AG04450 (cell line): ENCODE measurements at regions not wholly inside any gene's neighbourhood (a gene's known extent, or its start where the extent isn't known, plus 50 kb on each side); places are given as distances from the start of the nearest gene placed in this dataset.
"Not testable (repeated sequence)": the region's sequence is repeated elsewhere in the genome, so short reads cannot be mapped to it uniquely, and the experiment has no call there.

Experiments
- CTCF ChIA-PET: fragments of 300-600, 350-600 bp; formaldehyde crosslinking; extraction: SDS; loops from one replicate; lab custom pipeline; 2022; ENCODE audit warnings: antibody characterized with exemption, inconsistent platforms; lab: Charles Lee
- POLR2A ChIA-PET: fragments of 350-600 bp; formaldehyde crosslinking; extraction: SDS; loops from one replicate; lab custom pipeline; 2021; ENCODE audit warnings: antibody characterized with exemption, inconsistent platforms; lab: Yijun Ruan, JAX
- DNase-seq: peaks from one replicate; pipeline ENCODE4 v3.0.0-alpha.2; 2011; ENCODE audit warnings: low read depth, low spot score
- H3K27ac ChIP-seq: one replicate; pipeline ENCODE4 v1.5.1; 2012; ENCODE audit warnings: low read depth, low read length, control low read depth
- H3K27me3 ChIP-seq: one replicate; pipeline ENCODE4 v1.6.0; 2012; ENCODE audit warnings: low read length; ENCODE audit not compliant: control insufficient read depth, insufficient read depth
- H3K4me3 ChIP-seq: 2 replicates; pipeline ENCODE4 v1.5.1; 2011; ENCODE audit warnings: mild to moderate bottlenecking, low read depth, low read length, control low read depth
- H3K9me3 ChIP-seq: 2 replicates; pipeline ENCODE4 v1.5.1; 2012; ENCODE audit warnings: low read length; ENCODE audit not compliant: control insufficient read depth, insufficient read depth
- CTCF ChIP-seq: IDR thresholded peaks from 2 replicates; pipeline ENCODE4 v1.5.1; 2011; ENCODE audit warnings: low read depth, low read length, control low read depth, inconsistent platforms

- TF ChIP-seq CTCF = no peak
- ChIA-PET POLR2A (no interaction called here), CTCF (no interaction called here)
- H3K4me3 ChIP-seq = no peak overlapping the region
- no peak overlapping the region for H3K27ac ChIP-seq
- H3K27me3 ChIP-seq = no peaks in the 10 kb centered on the region
- H3K9me3 ChIP-seq = peaks cover 3% of the 10 kb centered on the region; the same call in 1 of the 2 replicates
- DNase-seq = no peak
Observed at GRCh38 chr2:38142627-38143026, 66.7 kb upstream of the CYP1B1 start.

DNA sequence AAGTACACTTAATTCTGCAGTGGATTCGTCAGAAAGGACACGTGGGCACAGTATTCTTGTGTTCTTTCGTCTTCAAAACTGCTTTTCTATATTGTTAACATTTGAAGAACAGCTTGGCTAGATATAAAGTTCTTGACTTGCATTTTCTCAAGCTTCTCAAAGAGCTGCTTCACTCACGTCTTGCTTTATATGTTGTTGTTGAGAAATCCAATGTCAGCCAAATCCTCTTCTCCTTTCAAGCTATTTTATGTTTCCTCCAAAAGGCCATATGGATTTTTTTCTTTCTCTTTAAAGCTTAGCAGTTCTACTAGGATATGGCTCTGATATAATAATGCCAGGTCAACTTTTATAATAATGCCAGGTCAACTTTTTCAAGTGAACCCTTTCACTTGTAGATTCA lies 65.5 kb upstream of the CYP1B1 start:
- TF ChIP-seq CTCF = no peak
- ChIA-PET CTCF (interaction anchor here (1.6 kb wide), 1 partner anchor 26 kb away, joined by 5 read pairs; no protein-coding TSS in a partner anchor), POLR2A (no interaction called here)
- Histone ChIP-seq H3K9me3 (peaks cover 3% of the 10 kb centered on the region; the same call in 1 of the 2 replicates), H3K27me3 (no peaks in the 10 kb centered on the region), H3K27ac (no peak overlapping the region), H3K4me3 (no peak overlapping the region)
- DNase-seq = no peak

DNA sequence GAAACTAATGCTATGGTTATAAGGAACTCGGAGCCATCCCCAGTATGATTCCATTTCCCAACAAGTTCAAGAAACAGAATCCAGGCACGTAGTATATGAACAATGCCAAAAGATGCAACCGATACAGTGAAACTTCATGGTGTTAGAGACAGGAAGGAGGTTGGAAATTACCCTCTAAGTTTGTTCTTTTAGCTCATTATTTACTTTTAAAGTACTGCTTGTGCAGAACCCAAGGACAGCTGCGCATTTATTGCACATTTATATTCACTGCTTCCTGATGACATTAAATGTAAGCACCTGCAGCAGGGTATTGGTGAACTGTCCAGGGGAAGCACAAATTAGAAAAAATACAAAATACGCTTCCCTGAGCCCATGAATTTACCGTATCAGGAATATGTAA lies 63.0 kb upstream of the CYP1B1 start:
- CTCF ChIA-PET = no interaction called here
- H3K27ac ChIP-seq = no peak overlapping the region
- POLR2A ChIA-PET = no interaction called here

DNA sequence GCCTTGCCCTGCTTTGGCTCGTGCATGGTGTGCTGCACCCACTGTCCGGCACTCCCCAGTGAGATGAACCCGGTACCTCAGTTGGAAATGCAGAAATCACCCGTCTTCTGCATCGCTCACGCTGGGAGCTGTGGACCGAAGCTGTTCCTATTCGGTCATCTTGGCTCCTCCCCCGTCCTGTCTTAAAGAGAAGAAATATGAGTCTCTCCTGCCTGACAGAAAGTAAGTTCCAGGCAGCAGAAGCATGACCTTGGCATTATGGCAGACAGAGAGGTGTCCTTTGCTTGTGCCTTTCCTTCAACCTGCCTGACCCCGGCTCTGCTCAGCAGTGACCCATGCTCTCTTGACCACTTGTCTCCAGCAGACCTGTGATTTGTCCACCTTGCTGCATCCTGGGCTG lies 62.5 kb upstream of the CYP1B1 start:
- ChIA-PET CTCF (no interaction called here), POLR2A (no interaction called here)
- DNase-seq = no peak
- Histone ChIP-seq H3K27ac (no peak overlapping the region), H3K4me3 (no peak overlapping the region), H3K9me3 (peaks cover 3% of the 10 kb centered on the region; the same call in 1 of the 2 replicates), H3K27me3 (no peaks in the 10 kb centered on the region)
- TF ChIP-seq CTCF = no peak

More for the DNA sequence above, 63.0 kb upstream of the CYP1B1 start:
- Histone ChIP-seq H3K9me3 (peaks cover 3% of the 10 kb centered on the region; the same call in 1 of the 2 replicates), H3K4me3 (no peak overlapping the region), H3K27me3 (no peaks in the 10 kb centered on the region)
- no peak for TF ChIP-seq CTCF
- no peak for DNase-seq

- H3K27ac ChIP-seq, CTCF ChIA-PET, H3K4me3 ChIP-seq, DNase-seq, H3K27me3 ChIP-seq, H3K9me3 ChIP-seq, POLR2A ChIA-PET: not testable (repeated sequence)
Observed at GRCh38 chr2:38137958-38138357, 62.0 kb upstream of the CYP1B1 start.

DNA sequence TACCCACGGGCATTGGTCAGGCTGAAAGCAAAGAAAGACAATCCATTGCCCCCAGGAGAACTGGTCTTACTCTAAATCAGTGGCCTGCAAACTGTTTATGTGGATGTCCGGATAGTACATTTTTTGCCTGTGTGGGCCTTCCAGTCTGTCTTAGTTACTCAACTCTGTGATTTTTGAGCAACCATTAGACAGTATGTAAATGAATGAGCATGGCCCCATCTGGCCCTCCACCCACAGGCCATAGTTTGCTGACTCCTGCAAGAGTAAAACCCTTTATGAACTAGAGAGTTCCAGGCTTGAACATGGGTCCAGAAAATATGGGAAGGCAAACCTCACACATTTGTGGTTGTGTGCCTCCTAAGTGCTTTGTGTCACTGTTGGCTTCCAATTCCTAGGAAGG lies 55.7 kb upstream of the CYP1B1 start:
- TF ChIP-seq CTCF = no peak

More for the DNA sequence above, 55.7 kb upstream of the CYP1B1 start:
- CTCF ChIA-PET = no interaction called here
- H3K4me3 ChIP-seq = no peak overlapping the region
- POLR2A ChIA-PET = no interaction called here
- no peak for DNase-seq
- no peak overlapping the region for H3K27ac ChIP-seq
- H3K27me3 ChIP-seq = peaks cover 3% of the 10 kb centered on the region
- H3K9me3 ChIP-seq = peaks cover 9% of the 10 kb centered on the region
